Left lung (tissue), 4 donors: ENCODE measurements at regions not wholly inside any gene's neighbourhood (a gene's known extent, or its start where the extent isn't known, plus 50 kb on each side); places are given as distances from the start of the nearest gene placed in this dataset.

ENCODE experiments used
- ATAC-seq: fragments of 200-7000 bp; cut with Tn5 transposase; one replicate; pipeline ENCODE4 v1.9.1; 2020; ENCODE audit warnings: moderate library complexity
- DNase-seq, 4 donors: peaks; one replicate each; pipeline ENCODE4 v3.0.0-alpha.2; 2013 to 2020
- H3K27ac ChIP-seq, 2 donors: fragments of 200-600 bp; sonication (generic) in 1 of 2; one replicate each; pipeline versions ENCODE4 v1.5.0 to v1.8.0; 2020 to 2021
- H3K27me3 ChIP-seq, 2 donors: fragments of 200-600 bp; sonication (generic) in 1 of 2; one replicate each; pipeline versions ENCODE4 v1.5.0 to v1.8.0; 2020 to 2021
- H3K36me3 ChIP-seq, 2 donors: fragments of 200-600 bp; sonication (generic) in 1 of 2; one replicate each; pipeline versions ENCODE4 v1.5.0 to v1.8.0; 2020 to 2021
- H3K4me1 ChIP-seq, 2 donors: fragments of 200-600 bp; one replicate each; pipeline ENCODE4 v1.8.0; 2021
- H3K4me3 ChIP-seq, 2 donors: fragments of 200-600 bp; sonication (generic) in 1 of 2; one replicate each; pipeline versions ENCODE4 v1.5.0 to v1.8.0; 2020 to 2021; ENCODE audit warnings: mild to moderate bottlenecking in 1 of 2
- H3K9me3 ChIP-seq, 2 donors: fragments of 200-600 bp; sonication (generic) in 1 of 2; one replicate each; pipeline versions ENCODE4 v1.5.0 to v1.8.0; 2020 to 2021
- intact Hi-C, 2 donors: fragments of 100-400 bp; cut with DNase I; formaldehyde crosslinking; loops; one replicate each; pipeline versions ENCODE4 v1.11.2 to v1.14.2; 2022
- TF ChIP-seq, protein P1 (sequence below), 2 donors: fragments of 200-600 bp; sonication (generic) in 1 of 2; IDR thresholded peaks; one replicate each; pipeline versions ENCODE4 v1.5.0 to v1.8.0; 2021; ENCODE audit warnings: antibody characterized with exemption in 2 of 2
- donor health status: DM: no; HTN: yes; CAD: no.
- donor health status: DM: no; HTN: no; CAD: no.

DNA sequence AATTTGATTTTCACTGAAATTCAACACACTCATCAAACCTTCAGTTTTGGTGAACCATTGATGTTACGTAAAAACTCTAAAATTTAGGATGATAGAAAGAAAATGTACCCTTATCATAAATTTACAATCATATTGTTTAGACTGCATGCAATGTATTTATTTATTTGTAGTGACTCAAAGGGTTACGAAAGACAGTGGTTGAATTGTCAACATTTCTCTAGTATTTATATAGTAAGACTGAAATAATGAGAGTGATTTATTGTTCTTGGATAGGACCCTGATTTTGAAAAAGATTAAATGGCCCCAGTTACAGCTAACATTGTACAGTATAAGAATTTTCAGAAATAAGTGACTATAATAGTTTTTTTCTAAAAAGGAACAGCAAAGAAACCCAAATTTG, 591.5 kb downstream of the RFPL4B start:
- H3K9me3 ChIP-seq = no peaks in the 10 kb centered on the region
- intact Hi-C loops = no loop called here
- no peaks in the 10 kb centered on the region for H3K36me3 ChIP-seq
- H3K27me3 ChIP-seq = no peaks in the 10 kb centered on the region
- no peak for ATAC-seq
- TF ChIP-seq, protein P1, sequence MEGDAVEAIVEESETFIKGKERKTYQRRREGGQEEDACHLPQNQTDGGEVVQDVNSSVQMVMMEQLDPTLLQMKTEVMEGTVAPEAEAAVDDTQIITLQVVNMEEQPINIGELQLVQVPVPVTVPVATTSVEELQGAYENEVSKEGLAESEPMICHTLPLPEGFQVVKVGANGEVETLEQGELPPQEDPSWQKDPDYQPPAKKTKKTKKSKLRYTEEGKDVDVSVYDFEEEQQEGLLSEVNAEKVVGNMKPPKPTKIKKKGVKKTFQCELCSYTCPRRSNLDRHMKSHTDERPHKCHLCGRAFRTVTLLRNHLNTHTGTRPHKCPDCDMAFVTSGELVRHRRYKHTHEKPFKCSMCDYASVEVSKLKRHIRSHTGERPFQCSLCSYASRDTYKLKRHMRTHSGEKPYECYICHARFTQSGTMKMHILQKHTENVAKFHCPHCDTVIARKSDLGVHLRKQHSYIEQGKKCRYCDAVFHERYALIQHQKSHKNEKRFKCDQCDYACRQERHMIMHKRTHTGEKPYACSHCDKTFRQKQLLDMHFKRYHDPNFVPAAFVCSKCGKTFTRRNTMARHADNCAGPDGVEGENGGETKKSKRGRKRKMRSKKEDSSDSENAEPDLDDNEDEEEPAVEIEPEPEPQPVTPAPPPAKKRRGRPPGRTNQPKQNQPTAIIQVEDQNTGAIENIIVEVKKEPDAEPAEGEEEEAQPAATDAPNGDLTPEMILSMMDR (IDR thresholded peaks at IDR 0.05) = no peak
- H3K4me3 ChIP-seq = no peak overlapping the region
- no peak overlapping the region for H3K27ac ChIP-seq
- no peak for DNase-seq
- H3K4me1 ChIP-seq = no peaks in the 10 kb centered on the region

DNA sequence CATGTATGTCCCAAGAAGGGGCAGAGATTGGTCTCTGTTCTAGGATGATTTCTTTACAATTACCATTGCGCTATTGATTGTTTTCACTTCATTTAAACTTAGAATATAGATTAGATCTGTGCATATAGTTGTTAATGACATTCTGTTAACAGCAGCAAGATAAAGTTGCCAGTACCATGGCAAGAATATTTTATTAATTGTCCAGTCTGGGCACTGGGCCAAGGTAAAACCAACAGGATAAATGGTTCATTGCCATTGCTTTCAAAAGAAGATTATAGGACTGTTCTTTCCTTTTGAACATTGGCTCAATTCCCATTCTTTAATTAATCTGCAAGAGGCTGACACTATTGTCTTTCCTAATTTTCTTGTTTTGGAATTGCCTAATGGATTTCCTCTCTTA, 592.4 kb downstream of the RFPL4B start:
- Histone ChIP-seq H3K9me3 (no peaks in the 10 kb centered on the region), H3K27me3 (no peaks in the 10 kb centered on the region), H3K27ac (no peak overlapping the region), H3K4me1 (no peaks in the 10 kb centered on the region), H3K36me3 (no peaks in the 10 kb centered on the region), H3K4me3 (no peak overlapping the region)
- TF ChIP-seq, protein P1 (IDR thresholded peaks at IDR 0.05) = no peak
- intact Hi-C loops = no loop called here
- DNase-seq (peak in 1 of 4 donors; percentile 56), ATAC-seq (no peak)

- TF ChIP-seq, protein P1 (IDR thresholded peaks at IDR 0.05) = no peak
- intact Hi-C loops = no loop called here
- no peak for ATAC-seq
Measured at GRCh38 chr6:112941613-112942012, 594.5 kb downstream of the RFPL4B start.

GRCh38 chr6:112946051-112946450, 598.9 kb downstream of the RFPL4B start:
- no peak for ATAC-seq
- intact Hi-C loops = no loop called here
- TF ChIP-seq, protein P1 (IDR thresholded peaks at IDR 0.05) = no peak
- H3K27me3 ChIP-seq = no peaks in the 10 kb centered on the region
- H3K27ac ChIP-seq = no peak overlapping the region
- H3K36me3 ChIP-seq = no peaks in the 10 kb centered on the region
- no peak overlapping the region for H3K4me3 ChIP-seq
- DNase-seq = no peak
- no peaks in the 10 kb centered on the region for H3K4me1 ChIP-seq
- no peaks in the 10 kb centered on the region for H3K9me3 ChIP-seq

More at GRCh38 chr6:112941613-112942012, 594.5 kb downstream of the RFPL4B start:
- H3K4me3 ChIP-seq = no peak overlapping the region
- no peak for DNase-seq
- H3K4me1 ChIP-seq = no peaks in the 10 kb centered on the region
- H3K27me3 ChIP-seq = no peaks in the 10 kb centered on the region
- no peaks in the 10 kb centered on the region for H3K36me3 ChIP-seq
- no peak overlapping the region for H3K27ac ChIP-seq
- no peaks in the 10 kb centered on the region for H3K9me3 ChIP-seq

GRCh38 chr6:112947507-112947906, 600.4 kb downstream of the RFPL4B start:
- Histone ChIP-seq H3K9me3 (no peaks in the 10 kb centered on the region), H3K4me1 (no peaks in the 10 kb centered on the region), H3K27ac (no peak overlapping the region), H3K4me3 (no peak overlapping the region), H3K27me3 (no peaks in the 10 kb centered on the region), H3K36me3 (no peaks in the 10 kb centered on the region)
- no peak for DNase-seq
- TF ChIP-seq, protein P1 (IDR thresholded peaks at IDR 0.05) = no peak
- ATAC-seq = no peak
- intact Hi-C loops = no loop called here
